Activated naive CD4-positive, alpha-beta T cell treated with anti-CD3 and anti-CD28 coated beads, Interleukin-2, amount 50 U/mL, for 72 hours (primary cell): ENCODE measurements at regions not wholly inside any gene's neighbourhood (a gene's known extent, or its start where the extent isn't known, plus 50 kb on each side); places are given as distances from the start of the nearest gene placed in this dataset.
"Not testable (repeated sequence)": the region's sequence is repeated elsewhere in the genome, so short reads cannot be mapped to it uniquely, and the experiment has no call there.

Experiments
- ATAC-seq, 2 donors: fragments of 150-1000 bp; cut with Tn5 transposase; 2 replicates each; pipeline ENCODE4 v1.10.0; 2021; ENCODE audit warnings: mild to moderate bottlenecking in 2 of 2, moderate library complexity in 2 of 2
- DNase-seq, 2 donors: peaks; one replicate each; pipeline ENCODE4 v3.0.0; 2021 to 2022; ENCODE audit warnings: low spot score in 2 of 2
- H3K27ac Mint-ChIP-seq, 2 donors: one replicate each; pipeline ENCODE4 v1.8.0; 2022; ENCODE audit warnings: mild to moderate bottlenecking in 2 of 2, mixed read lengths in 2 of 2
- H3K36me3 Mint-ChIP-seq, 2 donors: one replicate each; pipeline ENCODE4 v1.8.0; 2022; ENCODE audit warnings: mixed read lengths in 2 of 2
- H3K9me3 Mint-ChIP-seq, 2 donors: one replicate each; pipeline ENCODE4 v1.8.0; 2022; ENCODE audit warnings: mixed read lengths in 2 of 2

- Mint-ChIP-seq H3K27ac (no peak overlapping the region), H3K9me3 (no peaks in the 10 kb centered on the region), H3K36me3 (no peaks in the 10 kb centered on the region)
- DNase-seq (no peak), ATAC-seq (no peak)
Measured at GRCh38 chr13:44692173-44692713, 116.1 kb upstream of the TSC22D1 start.

- peaks cover 5 to 13% of the 10 kb centered on the region in 2 donors for H3K9me3 Mint-ChIP-seq
- DNase-seq (no peak), ATAC-seq (no peak)
- H3K36me3 Mint-ChIP-seq = peaks cover 0 to 9% of the 10 kb centered on the region in 2 donors
- H3K27ac Mint-ChIP-seq = no peak overlapping the region
Measured at GRCh38 chr13:44690376-44690775, 114.2 kb upstream of the TSC22D1 start.

DNA sequence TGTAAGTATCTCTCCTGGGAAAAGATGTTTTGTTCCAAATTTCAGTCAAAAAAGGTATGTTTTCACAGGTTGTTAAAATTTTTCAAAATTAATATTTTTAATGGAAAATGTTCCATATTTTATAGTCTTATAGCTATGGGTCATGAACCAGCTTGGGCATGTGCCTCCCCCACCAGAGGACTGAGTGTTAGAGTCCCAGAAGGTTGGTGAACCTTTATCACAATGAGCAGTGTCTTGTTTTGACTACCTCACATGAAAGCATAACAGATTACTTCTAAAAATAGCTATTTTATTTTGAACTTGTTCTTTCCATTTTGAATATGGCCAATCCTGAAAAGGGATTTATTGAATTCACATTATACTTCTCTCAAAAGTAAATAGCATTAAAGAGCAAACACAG, 112.5 kb upstream of the TSC22D1 start:
- no peak for DNase-seq
- peaks cover 5 to 13% of the 10 kb centered on the region in 2 donors for H3K9me3 Mint-ChIP-seq
- no peak for ATAC-seq
- H3K36me3 Mint-ChIP-seq = peaks cover 0 to 9% of the 10 kb centered on the region in 2 donors
- no peak overlapping the region for H3K27ac Mint-ChIP-seq

DNA sequence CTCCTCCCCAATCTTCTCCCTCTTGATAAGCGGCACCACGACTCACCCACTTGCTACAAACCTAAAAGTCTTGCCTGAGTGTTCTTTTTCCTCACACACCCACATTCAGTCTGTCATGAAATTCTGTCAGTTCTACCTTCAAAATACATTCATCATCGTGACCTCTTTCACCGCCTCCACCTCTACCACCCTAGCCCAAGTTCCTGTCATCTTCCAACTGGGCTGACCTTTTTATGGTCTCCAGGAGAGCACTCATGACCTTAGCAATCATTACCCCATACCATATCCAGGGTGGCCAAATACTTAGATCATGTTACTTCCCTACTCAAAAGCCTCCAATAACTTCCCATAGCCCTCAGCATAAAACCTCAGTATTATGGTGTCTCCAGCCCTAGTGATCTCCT, 110.4 kb upstream of the TSC22D1 start:
- Mint-ChIP-seq H3K36me3 (peaks cover 0 to 9% of the 10 kb centered on the region in 2 donors), H3K9me3 (peaks cover 5 to 13% of the 10 kb centered on the region in 2 donors), H3K27ac (no peak overlapping the region)
- DNase-seq (no peak), ATAC-seq (peak; percentile 48 to 83)

DNA sequence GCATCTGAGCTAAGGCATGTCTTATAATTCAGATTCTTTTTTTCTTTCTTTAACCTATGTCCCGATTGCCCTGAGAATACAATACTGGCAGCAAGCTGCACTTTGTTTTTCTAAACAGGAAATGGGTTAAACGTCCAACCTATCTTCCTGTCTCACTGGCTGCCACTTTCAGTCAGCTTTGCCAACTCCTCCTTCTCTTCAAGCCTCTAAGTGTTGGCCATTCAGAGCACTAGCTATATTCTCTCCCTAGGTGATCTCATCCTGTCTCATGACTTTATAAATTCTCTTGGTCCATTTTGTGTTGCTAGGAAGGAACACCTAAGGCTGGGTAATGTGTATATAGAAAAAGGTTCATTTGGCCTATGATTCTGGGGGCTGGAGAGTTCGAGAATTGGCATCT, 109.5 kb upstream of the TSC22D1 start:
- peaks cover 5 to 13% of the 10 kb centered on the region in 2 donors for H3K9me3 Mint-ChIP-seq
- DNase-seq (no peak), ATAC-seq (peak in 1 of 2 donors; percentile 31)
- no peak overlapping the region for H3K27ac Mint-ChIP-seq
- H3K36me3 Mint-ChIP-seq = peaks cover 0 to 15% of the 10 kb centered on the region in 2 donors

DNA sequence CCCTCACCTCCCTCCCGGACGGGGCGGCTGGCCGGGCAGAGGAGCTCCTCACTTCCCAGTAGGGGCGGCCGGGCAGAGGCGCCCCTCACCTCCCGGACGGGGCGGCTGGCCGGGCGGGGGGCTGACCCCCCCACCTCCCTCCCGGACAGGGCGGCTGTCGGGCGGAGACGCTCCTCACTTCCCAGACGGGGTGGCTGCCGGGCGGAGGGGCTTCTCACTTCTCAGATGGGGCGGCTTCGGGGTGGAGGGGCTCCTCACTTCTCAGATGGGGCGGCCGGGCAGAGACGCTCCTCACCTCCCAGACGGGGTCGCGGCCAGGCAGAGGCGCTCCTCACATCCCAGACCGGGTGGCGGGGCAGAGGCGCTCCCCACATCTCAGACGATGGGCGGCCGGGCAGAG, 106.3 kb upstream of the TSC22D1 start:
- Mint-ChIP-seq H3K9me3 (peaks cover 9 to 22% of the 10 kb centered on the region in 2 donors), H3K36me3 (peaks cover 4 to 22% of the 10 kb centered on the region in 2 donors)
- not testable (repeated sequence) for H3K27ac Mint-ChIP-seq, ATAC-seq, DNase-seq

GRCh38 chr13:44680746-44681355, 104.7 kb upstream of the TSC22D1 start:
- ATAC-seq (no peak), DNase-seq (no peak)
- Mint-ChIP-seq H3K36me3 (peaks cover 4 to 13% of the 10 kb centered on the region in 2 donors), H3K9me3 (peaks cover 8 to 12% of the 10 kb centered on the region in 2 donors), H3K27ac (peak overlapping the region in 1 of 2 donors; percentile 16)

DNA sequence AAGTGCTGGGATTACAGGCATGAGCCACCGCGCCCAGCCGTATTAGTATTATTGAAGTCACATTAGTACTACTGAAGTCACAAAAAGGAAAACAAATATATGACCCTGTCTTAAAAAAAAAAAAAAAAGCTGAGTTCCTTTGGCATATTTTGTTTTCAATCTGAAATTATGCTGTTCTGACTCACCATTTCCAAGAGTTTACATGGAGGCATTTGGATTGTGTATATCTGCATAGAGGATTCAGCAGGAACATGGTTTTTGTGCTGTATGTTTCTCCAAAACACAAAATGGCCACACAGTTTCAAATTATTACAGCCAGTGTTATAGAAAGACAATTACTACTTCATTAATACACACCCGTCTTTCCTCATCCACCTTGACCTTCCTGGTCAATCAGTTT, 103.5 kb upstream of the TSC22D1 start:
- H3K27ac Mint-ChIP-seq = no peak overlapping the region
- DNase-seq (no peak), ATAC-seq (no peak)
- H3K36me3 Mint-ChIP-seq = peaks cover 4 to 13% of the 10 kb centered on the region in 2 donors
- H3K9me3 Mint-ChIP-seq = peaks cover 4 to 9% of the 10 kb centered on the region in 2 donors

- DNase-seq (no peak), ATAC-seq (no peak)
- H3K9me3 Mint-ChIP-seq = peaks cover 4 to 9% of the 10 kb centered on the region in 2 donors
- no peak overlapping the region for H3K27ac Mint-ChIP-seq
- H3K36me3 Mint-ChIP-seq = peaks cover 4 to 13% of the 10 kb centered on the region in 2 donors
Measured at GRCh38 chr13:44678197-44678596, 102.1 kb upstream of the TSC22D1 start.

- Mint-ChIP-seq H3K36me3 (peaks cover 4 to 13% of the 10 kb centered on the region in 2 donors), H3K9me3 (peaks cover 4 to 9% of the 10 kb centered on the region in 2 donors), H3K27ac (no peak overlapping the region)
- no peak for DNase-seq
- no peak for ATAC-seq
Measured at GRCh38 chr13:44676534-44676933, 100.4 kb upstream of the TSC22D1 start.

DNA sequence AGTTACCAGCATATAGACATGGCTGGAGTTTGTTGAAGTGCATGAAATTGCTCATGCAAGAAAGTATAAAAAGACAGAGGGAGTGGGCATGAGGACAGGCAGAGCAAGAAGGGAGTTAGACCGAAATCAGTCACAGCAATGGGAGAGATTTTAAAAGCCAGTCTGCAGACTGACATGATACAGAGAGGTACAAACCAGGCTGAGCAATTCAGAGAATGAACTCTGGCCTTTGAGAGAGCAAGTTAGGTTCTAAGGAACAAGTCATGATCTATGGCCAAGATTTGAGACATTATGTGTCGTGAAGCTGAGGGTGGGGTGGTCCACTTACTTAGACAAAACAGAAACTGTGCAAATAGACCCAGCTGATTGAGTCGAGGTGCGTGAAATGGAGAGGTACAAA, 93.4 kb upstream of the TSC22D1 start:
- no peak for ATAC-seq
- no peak overlapping the region for H3K27ac Mint-ChIP-seq
- no peaks in the 10 kb centered on the region for H3K9me3 Mint-ChIP-seq

GRCh38 chr13:44668688-44669087, 92.6 kb upstream of the TSC22D1 start:
- ATAC-seq (no peak), DNase-seq (no peak)
- H3K36me3 Mint-ChIP-seq = no peaks in the 10 kb centered on the region
- no peak overlapping the region for H3K27ac Mint-ChIP-seq
- no peaks in the 10 kb centered on the region for H3K9me3 Mint-ChIP-seq

More for the DNA sequence above, 93.4 kb upstream of the TSC22D1 start:
- no peak for DNase-seq
- no peaks in the 10 kb centered on the region for H3K36me3 Mint-ChIP-seq

DNA sequence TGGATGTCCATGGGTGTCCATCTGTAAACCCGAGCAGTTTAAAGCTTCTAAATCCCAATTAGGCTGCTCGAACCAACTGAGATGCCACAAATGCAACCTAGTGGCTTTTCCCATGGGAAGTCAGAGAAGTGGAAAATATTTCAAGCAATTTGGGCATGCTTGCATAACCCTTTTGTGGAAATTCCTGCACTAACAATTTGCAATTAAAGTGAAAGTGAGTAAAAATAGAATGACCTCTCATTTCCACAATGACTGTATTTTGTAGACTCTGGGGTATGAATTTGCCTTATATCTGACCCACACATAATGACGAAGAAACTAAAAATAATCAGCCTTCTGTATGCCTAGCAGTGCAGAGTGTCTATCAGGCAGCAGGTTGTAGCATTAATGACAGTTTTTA, 91.8 kb upstream of the TSC22D1 start:
- H3K27ac Mint-ChIP-seq = no peak overlapping the region

GRCh38 chr13:44666538-44666937, 90.4 kb upstream of the TSC22D1 start:
- H3K9me3 Mint-ChIP-seq, ATAC-seq, DNase-seq, H3K36me3 Mint-ChIP-seq, H3K27ac Mint-ChIP-seq: not testable (repeated sequence)

More for the DNA sequence above, 91.8 kb upstream of the TSC22D1 start:
- H3K9me3 Mint-ChIP-seq = no peaks in the 10 kb centered on the region
- ATAC-seq (no peak), DNase-seq (no peak)
- H3K36me3 Mint-ChIP-seq = no peaks in the 10 kb centered on the region

DNA sequence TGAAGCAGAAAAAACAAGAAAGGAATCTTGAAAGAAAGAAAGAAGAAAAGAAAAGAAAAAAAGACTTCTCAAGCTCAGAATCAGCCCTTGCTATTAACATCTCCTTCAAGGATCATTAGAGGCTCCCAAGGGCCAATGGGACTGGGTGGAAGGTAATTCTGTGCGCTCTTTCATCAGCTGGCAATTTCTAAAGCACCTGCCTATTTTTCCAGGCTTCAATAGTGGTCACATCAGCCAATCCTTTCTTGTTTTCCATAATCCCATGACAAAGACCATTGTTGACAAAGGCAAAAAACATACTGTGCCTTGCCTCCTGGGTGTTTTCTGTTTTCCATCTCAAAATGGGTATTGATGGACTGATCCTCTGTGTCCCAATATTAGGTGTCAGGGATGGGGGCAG, 88.2 kb upstream of the TSC22D1 start:
- no peak for ATAC-seq
- DNase-seq = no peak
- Mint-ChIP-seq H3K36me3 (no peaks in the 10 kb centered on the region), H3K9me3 (no peaks in the 10 kb centered on the region), H3K27ac (no peak overlapping the region)

GRCh38 chr13:44662515-44662914, 86.4 kb upstream of the TSC22D1 start:
- no peak overlapping the region for H3K27ac Mint-ChIP-seq
- ATAC-seq = no peak
- H3K9me3 Mint-ChIP-seq = no peaks in the 10 kb centered on the region

GRCh38 chr13:44661936-44662335, 85.8 kb upstream of the TSC22D1 start:
- ATAC-seq (no peak), DNase-seq (no peak)
- no peaks in the 10 kb centered on the region for H3K36me3 Mint-ChIP-seq
- no peaks in the 10 kb centered on the region for H3K9me3 Mint-ChIP-seq
- H3K27ac Mint-ChIP-seq = no peak overlapping the region

More at GRCh38 chr13:44662515-44662914, 86.4 kb upstream of the TSC22D1 start:
- no peak for DNase-seq
- H3K36me3 Mint-ChIP-seq = no peaks in the 10 kb centered on the region

DNA sequence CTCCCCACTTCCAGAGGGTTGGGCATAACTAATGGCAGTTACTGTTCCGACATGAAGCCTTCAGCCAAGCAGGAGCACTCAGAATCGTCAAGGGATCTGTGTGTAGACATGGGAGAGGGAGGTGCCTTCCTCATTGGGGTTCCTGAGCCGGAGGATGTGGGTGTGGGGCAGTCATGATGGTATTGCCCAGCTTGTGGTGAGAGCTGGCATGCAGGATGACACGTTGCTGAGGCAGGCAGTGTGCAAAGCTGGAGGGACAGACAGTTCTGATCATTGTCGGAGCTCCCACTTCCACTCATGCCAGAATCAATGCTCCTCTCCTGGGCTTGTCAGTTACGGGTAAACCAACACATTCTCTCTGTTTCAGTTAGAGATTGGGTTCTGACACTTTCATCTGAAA, 83.9 kb upstream of the TSC22D1 start:
- no peak for ATAC-seq
- no peaks in the 10 kb centered on the region for H3K9me3 Mint-ChIP-seq

More for the DNA sequence above, 83.9 kb upstream of the TSC22D1 start:
- Mint-ChIP-seq H3K36me3 (no peaks in the 10 kb centered on the region), H3K27ac (no peak overlapping the region)
- DNase-seq = no peak
